HG02938 (cell line): ENCODE measurements at regions not wholly inside any gene's neighbourhood (a gene's known extent, or its start where the extent isn't known, plus 50 kb on each side); places are given as distances from the start of the nearest gene placed in this dataset.

Experiments used
- ATAC-seq: cut with Tn5 transposase; IDR thresholded peaks from one replicate; pipeline ENCODE4 v1.9.1; 2021; ENCODE audit warnings: mild to moderate bottlenecking, moderate library complexity; ENCODE audit not compliant: unreplicated experiment

DNA sequence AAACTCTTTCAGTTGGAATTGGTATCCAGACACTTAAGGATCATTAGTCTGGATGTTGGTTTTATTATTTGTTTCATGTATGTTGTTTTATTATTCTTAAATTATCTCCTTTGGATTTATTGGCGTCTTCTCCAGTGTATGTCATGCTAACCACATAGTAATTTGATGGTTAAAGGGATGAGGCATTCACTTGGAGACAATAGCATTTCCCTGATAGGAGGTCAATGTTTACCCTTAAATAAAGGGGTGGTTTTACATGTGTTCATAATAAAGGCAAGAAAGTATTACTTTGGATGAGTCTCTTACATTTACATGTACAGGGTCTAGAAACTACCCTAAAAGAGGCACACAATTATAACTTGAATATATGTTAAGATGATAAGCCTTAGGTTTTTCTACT lies 51.2 kb upstream of the RNF144B start:
- ATAC-seq: no peak

DNA sequence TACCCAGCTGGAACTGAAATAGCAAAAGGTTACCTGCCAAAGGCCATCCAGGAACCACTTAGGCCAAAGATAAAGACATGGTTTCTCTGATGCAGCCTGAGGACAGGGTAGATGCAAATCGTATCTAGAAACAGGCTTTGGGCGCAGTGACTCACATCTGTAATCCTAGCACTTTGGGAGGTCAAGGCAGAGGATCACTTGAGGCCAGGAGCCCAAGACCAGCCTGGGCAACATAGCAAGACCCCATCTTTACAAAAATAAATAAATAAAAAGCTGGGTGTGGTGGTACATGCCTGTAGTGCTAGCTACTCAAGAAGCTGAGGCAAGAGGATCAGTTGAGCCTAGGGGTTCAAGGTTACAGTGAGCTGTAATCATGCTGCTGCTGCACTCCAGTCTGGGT lies 52.9 kb upstream of the RNF144B start:
- ATAC-seq: no peak

DNA sequence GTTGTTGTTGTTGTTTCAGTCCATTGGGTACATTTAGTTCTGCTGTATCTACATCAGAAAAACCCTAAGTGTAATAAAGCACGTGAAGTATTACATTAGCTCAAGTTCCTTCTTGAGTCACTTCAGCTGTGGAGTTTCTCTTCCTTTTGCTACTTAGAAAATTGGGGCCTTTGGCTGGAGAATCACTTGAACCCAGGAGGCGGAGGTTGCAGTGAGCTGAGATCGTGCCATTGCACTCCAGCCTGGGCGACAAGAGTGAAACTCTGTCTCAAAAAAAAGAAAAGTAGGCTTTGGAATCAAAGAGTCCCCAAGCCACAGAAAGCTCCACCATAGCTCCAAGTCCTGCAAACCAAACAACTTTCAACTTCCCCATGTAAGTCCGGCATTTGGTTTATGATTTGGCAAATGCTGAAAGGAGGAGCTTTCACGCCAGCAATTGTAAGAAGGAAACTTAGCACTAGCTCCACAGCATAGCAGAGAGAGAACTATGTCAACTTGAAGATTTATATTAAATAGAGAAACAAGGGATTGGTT lies 56.5 kb upstream of the RNF144B start:
- no peak for ATAC-seq

DNA sequence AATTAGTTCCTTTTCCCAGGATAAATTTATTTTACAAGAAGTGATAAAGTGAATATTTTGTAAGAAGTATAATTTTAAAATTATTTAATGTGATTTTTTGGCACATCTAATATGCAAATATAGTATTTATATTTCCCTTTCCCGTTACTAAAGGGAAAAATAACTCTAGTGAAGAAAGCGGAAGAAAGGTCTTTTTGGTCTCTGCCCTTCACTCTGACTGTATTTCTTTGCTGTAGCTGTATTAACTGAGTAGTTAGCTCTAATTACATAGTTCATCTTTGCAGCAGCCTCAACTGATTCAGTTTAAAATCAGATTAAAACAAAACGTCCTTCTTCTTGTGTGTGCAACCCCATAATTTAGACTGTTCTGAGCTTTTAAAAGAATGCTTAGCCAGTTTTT lies 57.4 kb upstream of the RNF144B start:
- ATAC-seq: no peak

DNA sequence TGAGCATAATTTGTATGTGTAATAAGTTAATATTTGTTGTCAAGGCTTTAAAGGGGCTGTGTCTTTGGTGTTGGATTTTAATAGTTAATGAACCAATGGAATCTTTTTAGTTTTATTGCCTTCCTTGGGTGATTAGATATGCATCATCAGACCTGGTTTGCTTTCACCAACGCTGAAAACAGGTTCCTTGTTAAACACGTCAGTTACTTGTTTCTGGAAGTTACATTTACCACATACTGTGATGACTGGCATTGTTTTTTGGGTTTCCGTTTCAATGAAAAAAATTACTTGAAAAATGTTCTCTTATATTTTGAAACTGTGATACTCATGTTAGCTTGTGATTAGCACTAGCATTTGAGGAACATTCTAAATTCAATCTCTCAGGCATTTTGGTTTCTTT lies 58.6 kb upstream of the RNF144B start:
- ATAC-seq: no peak

DNA sequence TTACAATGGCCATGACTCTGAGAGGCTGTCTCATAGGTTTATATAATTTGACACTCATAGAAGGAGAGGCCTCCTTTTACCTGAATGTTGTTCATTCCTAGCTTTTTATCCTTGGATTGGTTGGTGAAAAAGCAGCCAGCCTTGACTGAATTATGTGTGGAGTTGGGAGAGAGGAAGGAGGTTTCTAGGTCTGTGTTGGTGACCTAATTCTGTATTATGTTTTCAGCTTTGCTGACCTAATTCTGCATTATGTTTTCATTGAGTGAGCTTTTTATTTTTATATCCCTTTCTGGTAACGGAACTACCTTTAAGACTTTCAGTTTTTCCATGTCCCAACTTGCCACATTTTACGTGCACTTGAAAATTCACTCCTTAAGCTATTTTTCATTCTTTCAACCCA lies 59.1 kb upstream of the RNF144B start:
- ATAC-seq: no peak

DNA sequence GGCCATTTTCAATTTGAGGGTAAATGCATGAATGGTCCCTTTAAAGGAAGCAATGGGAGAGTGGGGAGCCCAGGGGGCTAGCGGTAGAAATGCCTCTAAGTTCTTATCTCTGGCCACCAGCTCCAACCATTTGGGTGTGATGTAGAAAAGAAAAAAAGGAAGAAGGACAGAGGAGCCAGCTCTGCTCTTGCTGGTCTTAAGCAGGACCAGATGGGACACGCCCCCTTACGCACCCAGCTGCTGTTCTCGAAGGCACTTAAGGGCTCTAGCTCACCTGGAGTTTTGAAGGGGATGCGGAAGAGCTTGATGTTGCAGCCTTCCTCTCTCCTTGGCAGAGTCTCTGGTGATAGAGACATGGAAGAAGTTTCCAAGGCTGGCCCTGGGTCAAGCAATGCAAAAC lies 59.5 kb upstream of the RNF144B start:
- ATAC-seq: no peak

DNA sequence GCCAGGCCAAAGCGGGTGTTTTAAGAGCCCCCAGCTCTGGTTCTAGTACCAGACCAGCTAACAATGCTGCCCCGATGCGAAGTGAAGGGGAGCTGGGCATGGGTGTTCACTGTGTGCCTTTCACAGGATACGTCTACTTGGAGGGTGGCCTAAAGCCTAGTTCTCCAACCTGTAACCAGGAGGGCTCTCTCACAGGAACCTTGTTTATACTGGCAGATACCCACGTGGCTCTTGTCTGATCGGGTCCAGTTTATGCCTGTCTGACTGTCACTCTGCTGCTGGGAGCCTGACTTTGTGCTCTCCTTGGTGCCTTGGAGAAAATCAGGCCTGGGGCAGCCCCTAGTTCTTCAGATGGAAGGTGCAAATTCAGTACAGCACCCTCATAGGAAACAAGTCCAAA lies 60.2 kb upstream of the RNF144B start:
- ATAC-seq: no peak

DNA sequence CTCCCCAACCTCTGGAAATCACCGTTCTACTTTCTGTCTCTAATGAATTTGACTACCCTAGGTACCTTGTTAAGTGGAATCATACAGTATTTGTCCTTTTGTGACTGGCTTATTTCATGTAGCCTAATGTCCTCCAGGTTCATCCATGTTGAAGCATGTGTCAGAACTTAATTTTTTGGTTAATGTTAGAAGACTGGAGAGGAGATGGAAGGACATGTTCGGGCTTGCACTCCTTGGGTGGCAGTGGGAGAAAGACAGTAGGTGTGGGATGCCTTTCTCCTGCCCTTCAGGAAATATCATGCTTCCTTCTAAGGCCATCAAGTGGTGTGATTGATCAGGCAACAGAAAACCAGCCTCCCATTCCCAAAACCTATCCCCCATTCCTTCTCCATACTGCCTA lies 61.1 kb upstream of the RNF144B start:
- no peak for ATAC-seq

DNA sequence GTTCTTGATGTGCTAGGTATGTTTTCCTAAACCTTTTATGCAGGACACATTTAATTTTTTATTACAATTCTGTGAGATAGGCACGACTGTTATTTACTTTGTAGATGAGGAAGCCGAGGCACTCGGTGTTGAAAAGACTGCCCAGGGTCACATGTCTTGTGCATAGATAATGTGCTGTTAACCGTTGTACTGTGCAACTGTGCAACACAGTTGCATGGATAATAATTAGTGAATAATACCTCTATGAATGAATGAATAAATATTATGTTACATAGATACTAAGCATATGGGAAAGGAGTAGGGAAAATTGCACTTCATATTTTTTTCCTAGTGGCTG lies 60.3 kb upstream of the DEK start:
- ATAC-seq: no peak

DNA sequence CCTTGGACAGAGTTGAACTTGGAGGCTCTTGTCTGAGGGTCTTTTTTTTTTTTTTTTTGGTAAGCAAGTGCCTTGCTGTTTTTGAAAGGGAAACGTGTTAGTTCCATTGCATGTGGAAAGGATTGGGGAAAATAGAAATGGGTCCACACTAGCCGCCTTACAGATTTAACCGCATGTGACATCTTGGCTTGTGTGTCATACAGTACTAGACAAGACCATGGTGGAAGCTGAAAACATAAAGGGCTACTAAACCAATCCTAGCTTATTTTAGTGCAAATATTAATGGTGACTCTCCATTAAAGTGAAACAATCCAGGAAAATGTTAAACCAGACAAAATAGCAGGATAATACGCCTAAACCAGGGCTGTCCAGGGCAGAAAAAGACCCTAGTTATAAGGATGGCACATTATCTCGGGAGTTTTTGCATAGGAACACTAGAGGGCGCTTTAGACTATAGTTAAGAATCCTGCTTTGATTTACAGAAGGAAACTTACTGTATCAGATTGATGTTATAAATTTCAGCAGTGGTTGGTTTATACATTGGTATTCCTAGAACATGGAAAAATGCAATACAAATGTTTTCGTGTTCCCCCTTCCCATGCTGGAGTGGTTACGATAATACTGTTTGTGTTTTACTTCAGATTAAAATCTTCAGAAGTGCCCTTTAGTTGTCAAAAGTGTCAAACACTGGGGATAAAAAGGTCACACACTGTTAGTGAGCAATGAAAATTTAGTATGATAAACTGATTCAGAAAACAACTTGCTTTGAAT lies 59.8 kb upstream of the DEK start:
- ATAC-seq: peak; percentile 57

DNA sequence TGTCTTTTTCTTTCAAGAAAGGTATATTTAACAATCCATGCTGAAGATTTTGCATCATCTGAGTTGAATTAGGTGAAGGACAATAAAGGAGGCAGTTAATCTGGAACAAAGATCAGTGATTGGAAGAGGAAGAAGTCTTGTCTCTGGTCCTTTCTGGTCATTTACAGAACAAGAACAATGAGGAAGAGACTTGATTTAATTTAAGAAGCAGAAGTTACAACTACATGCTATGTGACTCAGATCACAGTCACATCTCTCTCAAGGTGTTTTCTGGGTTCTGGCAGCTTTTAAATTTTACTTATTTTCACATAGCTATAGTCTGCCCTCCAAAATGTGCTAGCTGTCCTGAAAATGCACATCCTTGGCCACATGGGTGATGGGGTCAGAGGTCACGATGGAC lies 53.5 kb upstream of the DEK start:
- no peak for ATAC-seq

DNA sequence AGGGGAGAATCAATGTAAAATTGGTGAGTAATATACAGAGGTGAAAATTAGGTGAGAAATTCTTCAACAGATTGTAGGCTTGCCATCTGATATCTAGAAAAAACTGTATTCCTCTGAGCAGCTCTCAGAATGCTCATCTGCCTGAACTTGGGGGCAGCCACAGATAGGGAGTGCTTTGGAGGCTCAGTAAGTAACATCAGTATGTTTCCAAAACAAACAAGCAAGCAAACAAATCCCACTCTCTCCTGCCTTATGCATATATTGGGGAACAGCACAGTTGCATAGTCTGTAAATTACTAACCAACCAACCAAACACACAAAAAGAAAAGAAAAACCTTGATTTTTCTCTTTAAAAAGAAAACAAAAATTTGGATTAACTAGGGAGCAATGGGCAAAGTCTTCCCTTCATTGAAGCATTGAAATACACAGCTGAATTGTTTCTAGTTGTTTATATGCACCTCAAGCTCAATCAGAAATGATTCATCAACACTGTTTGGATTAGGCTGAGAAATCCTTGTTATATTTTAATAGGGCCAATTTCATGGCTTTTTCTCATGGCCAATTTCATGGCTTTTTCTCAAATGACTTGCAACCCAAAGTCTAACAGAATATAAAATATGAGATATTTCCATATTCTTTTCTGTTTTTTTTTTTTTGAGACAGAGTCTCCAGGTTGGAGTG lies 50.1 kb upstream of the DEK start:
- ATAC-seq: no peak
